Parathyroid adenoma (tissue), 2 donors: ENCODE measurements at regions not wholly inside any gene's neighbourhood (a gene's known extent, or its start where the extent isn't known, plus 50 kb on each side); places are given as distances from the start of the nearest gene placed in this dataset.

ENCODE experiments used
- H2AFZ ChIP-seq: fragments of 300-600 bp; sonication (generic); one replicate; pipeline ENCODE4 v1.7.0; 2017; ENCODE audit warnings: antibody characterized with exemption, mild to moderate bottlenecking
- H3K27ac ChIP-seq: fragments of 300-600 bp; sonication (generic); one replicate; pipeline ENCODE4 v1.7.0; 2017
- H3K27me3 ChIP-seq: fragments of 300-600 bp; sonication (generic); one replicate; pipeline ENCODE4 v1.7.0; 2017; ENCODE audit warnings: low read length; ENCODE audit not compliant: control insufficient read depth, insufficient read depth
- H3K36me3 ChIP-seq: fragments of 300-600 bp; sonication (generic); one replicate; pipeline ENCODE4 v1.7.0; 2017; ENCODE audit warnings: low read length; ENCODE audit not compliant: control insufficient read depth, insufficient read depth
- H3K4me1 ChIP-seq: fragments of 300-600 bp; sonication (generic); one replicate; pipeline ENCODE4 v1.7.0; 2017; ENCODE audit warnings: control low read depth
- H3K4me2 ChIP-seq: fragments of 300-600 bp; sonication (generic); one replicate; pipeline ENCODE4 v1.7.0; 2017; ENCODE audit warnings: low read length
- H3K4me3 ChIP-seq: fragments of 300-600 bp; sonication (generic); one replicate; pipeline ENCODE4 v1.7.0; 2017; ENCODE audit warnings: low read depth, low read length
- H3K79me2 ChIP-seq: fragments of 300-600 bp; sonication (generic); one replicate; pipeline ENCODE4 v1.7.0; 2017; ENCODE audit warnings: control low read depth
- H3K9ac ChIP-seq: fragments of 300-600 bp; sonication (generic); one replicate; pipeline ENCODE4 v1.7.0; 2017; ENCODE audit warnings: mild to moderate bottlenecking
- H3K9me3 ChIP-seq: fragments of 300-600 bp; sonication (generic); one replicate; pipeline ENCODE4 v1.7.0; 2017; ENCODE audit warnings: low read length; ENCODE audit not compliant: control insufficient read depth
- TF ChIP-seq, protein P1 (sequence below): fragments of 300-600 bp; sonication (generic); IDR thresholded peaks from one replicate; pipeline ENCODE4 v1.7.0; 2017; ENCODE audit warnings: antibody characterized with exemption, mild to moderate bottlenecking
- donor health status: primary hyperparathyroidism.

DNA sequence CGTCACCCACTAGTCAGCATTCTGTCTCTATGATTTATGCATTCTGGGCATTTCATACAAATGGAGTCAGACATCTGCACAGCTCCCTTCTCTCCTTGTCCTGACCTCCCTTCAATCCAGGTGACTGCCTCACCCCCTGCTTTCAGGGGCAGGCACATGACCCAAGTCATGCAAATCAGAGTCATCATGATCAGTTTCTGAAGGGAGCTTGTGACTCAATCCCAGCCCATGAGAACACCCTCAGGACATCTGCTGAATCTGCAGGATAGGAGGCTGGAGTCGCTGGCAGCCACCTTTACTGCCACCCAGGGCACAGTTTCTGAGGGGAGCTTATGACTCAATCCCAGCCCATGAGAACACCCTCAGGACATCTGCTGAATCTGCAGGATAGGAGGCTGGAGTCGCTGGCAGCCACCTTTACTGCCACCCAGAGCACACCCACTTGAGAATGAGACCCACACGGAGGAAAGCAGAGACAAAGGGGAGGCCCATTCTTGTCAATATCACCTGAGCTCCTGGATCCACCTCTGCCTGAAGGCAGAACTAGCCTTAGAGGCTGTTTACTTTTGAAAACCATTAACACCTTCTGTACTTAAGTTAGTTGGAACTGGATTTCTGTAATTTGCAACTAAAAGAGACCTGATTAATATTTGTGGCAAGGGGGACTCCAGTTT, 62.3 kb upstream of the SLC25A33 start:
- Histone ChIP-seq H3K27ac (peak overlapping the region; percentile 39), H3K4me2 (no peak overlapping the region), H2AFZ (peak overlapping the region; percentile 38), H3K27me3 (no peaks in the 10 kb centered on the region), H3K4me1 (no peaks in the 10 kb centered on the region), H3K79me2 (no peaks in the 10 kb centered on the region), H3K9me3 (no peaks in the 10 kb centered on the region), H3K9ac (no peak overlapping the region), H3K36me3 (no peaks in the 10 kb centered on the region), H3K4me3 (no peak overlapping the region)
- TF ChIP-seq, protein P1, sequence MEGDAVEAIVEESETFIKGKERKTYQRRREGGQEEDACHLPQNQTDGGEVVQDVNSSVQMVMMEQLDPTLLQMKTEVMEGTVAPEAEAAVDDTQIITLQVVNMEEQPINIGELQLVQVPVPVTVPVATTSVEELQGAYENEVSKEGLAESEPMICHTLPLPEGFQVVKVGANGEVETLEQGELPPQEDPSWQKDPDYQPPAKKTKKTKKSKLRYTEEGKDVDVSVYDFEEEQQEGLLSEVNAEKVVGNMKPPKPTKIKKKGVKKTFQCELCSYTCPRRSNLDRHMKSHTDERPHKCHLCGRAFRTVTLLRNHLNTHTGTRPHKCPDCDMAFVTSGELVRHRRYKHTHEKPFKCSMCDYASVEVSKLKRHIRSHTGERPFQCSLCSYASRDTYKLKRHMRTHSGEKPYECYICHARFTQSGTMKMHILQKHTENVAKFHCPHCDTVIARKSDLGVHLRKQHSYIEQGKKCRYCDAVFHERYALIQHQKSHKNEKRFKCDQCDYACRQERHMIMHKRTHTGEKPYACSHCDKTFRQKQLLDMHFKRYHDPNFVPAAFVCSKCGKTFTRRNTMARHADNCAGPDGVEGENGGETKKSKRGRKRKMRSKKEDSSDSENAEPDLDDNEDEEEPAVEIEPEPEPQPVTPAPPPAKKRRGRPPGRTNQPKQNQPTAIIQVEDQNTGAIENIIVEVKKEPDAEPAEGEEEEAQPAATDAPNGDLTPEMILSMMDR, result no peak

GRCh38 chr1:9477535-9477934, 61.7 kb upstream of the SLC25A33 start:
- Histone ChIP-seq H3K4me3 (no peak overlapping the region), H3K4me1 (no peaks in the 10 kb centered on the region), H2AFZ (no peak overlapping the region), H3K9me3 (no peaks in the 10 kb centered on the region), H3K27me3 (no peaks in the 10 kb centered on the region), H3K79me2 (no peaks in the 10 kb centered on the region), H3K27ac (no peak overlapping the region), H3K4me2 (no peak overlapping the region), H3K9ac (no peak overlapping the region), H3K36me3 (no peaks in the 10 kb centered on the region)
- TF ChIP-seq, protein P1, result no peak

- Histone ChIP-seq H3K27me3 (no peaks in the 10 kb centered on the region), H3K36me3 (no peaks in the 10 kb centered on the region), H3K4me1 (no peaks in the 10 kb centered on the region), H3K9ac (no peak overlapping the region), H3K79me2 (no peaks in the 10 kb centered on the region), H3K4me3 (no peak overlapping the region), H3K27ac (no peak overlapping the region), H2AFZ (no peak overlapping the region), H3K9me3 (no peaks in the 10 kb centered on the region), H3K4me2 (no peak overlapping the region)
- TF ChIP-seq, protein P1, result no peak
Observed at GRCh38 chr1:9478021-9478420, 61.2 kb upstream of the SLC25A33 start.

- TF ChIP-seq, protein P1, result no peak
- Histone ChIP-seq H3K36me3 (no peaks in the 10 kb centered on the region), H3K27ac (no peak overlapping the region), H2AFZ (no peak overlapping the region), H3K9ac (no peak overlapping the region), H3K79me2 (no peaks in the 10 kb centered on the region), H3K27me3 (no peaks in the 10 kb centered on the region), H3K4me3 (no peak overlapping the region), H3K4me1 (no peaks in the 10 kb centered on the region), H3K4me2 (no peak overlapping the region), H3K9me3 (no peaks in the 10 kb centered on the region)
Observed at GRCh38 chr1:9481048-9481447, 58.2 kb upstream of the SLC25A33 start.

DNA sequence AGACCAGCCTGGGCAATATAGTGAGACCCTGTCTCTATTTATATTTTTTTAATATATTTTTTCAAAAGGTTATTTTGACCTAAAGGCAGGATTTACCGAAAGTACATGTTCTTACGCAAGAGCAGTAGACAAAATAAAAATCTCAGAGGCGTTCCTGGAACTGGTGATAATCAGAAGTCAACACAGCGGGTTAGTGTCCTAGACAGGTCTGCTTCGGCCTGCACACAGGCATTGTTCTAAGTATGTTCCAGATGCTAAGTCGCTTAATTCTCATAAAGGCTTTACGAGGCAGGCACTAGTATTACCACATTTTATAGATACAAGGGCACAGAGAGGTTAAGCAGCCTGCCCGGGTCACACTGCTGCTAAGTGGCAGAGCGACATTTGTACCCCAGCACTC, 56.9 kb upstream of the SLC25A33 start:
- H3K27ac ChIP-seq, result no peak overlapping the region
- H3K4me2 ChIP-seq, result no peak overlapping the region
- H2AFZ ChIP-seq, result no peak overlapping the region
- TF ChIP-seq, protein P1, result no peak
- H3K4me1 ChIP-seq, result no peaks in the 10 kb centered on the region
- no peak overlapping the region for H3K4me3 ChIP-seq
- no peaks in the 10 kb centered on the region for H3K9me3 ChIP-seq
- no peak overlapping the region for H3K9ac ChIP-seq
- H3K36me3 ChIP-seq, result no peaks in the 10 kb centered on the region
- no peaks in the 10 kb centered on the region for H3K79me2 ChIP-seq
- no peaks in the 10 kb centered on the region for H3K27me3 ChIP-seq
